Body of pancreas (tissue), 4 donors: ENCODE measurements at regions not wholly inside any gene's neighbourhood (a gene's known extent, or its start where the extent isn't known, plus 50 kb on each side); places are given as distances from the start of the nearest gene placed in this dataset.
"Not testable (repeated sequence)": the region's sequence is repeated elsewhere in the genome, so short reads cannot be mapped to it uniquely, and the experiment has no call there.

Source experiments
- ATAC-seq: fragments of 150-250 bp; one replicate; pipeline ENCODE4 v1.9.1; 2016
- DNase-seq, 4 donors: peaks; one replicate each; pipeline ENCODE4 v3.0.0-alpha.2; 2019
- H3K27ac ChIP-seq, 4 donors: fragments of 200-600 bp; sonication (generic); 1 replicate in 3 of 4; 2 replicates in 1 of 4; pipeline versions ENCODE4 v1.5.1 to v1.6.1; 2016 to 2019; ENCODE audit warnings: mild to moderate bottlenecking in 1 of 4, mixed read lengths in 1 of 4, moderate library complexity in 1 of 4
- H3K27me3 ChIP-seq, 2 donors: fragments of 200-600 bp; sonication (generic); one replicate each; pipeline ENCODE4 v1.6.0; 2016; ENCODE audit warnings: mild to moderate bottlenecking in 1 of 2
- H3K36me3 ChIP-seq, 2 donors: fragments of 200-600 bp; sonication (generic); replicated peaks in 1 of 2; 2 replicates each; pipeline ENCODE4 v1.5.1; 2016; ENCODE audit warnings: low read depth in 2 of 2; ENCODE audit not compliant: insufficient read depth in 1 of 2
- H3K4me1 ChIP-seq: fragments of 200-600 bp; sonication (generic); one replicate; pipeline ENCODE4 v1.6.0; 2016
- H3K4me3 ChIP-seq, 2 donors: fragments of 200-600 bp; sonication (generic); 1 replicate in 1 of 2; 2 replicates in 1 of 2; pipeline ENCODE4 v1.5.1; 2016 to 2019
- H3K9me3 ChIP-seq, 3 donors: fragments of 200-600 bp; sonication (generic); 1 replicate in 2 of 3; 2 replicates in 1 of 3; pipeline ENCODE4 v1.5.1; 2016
- POLR2A ChIP-seq, 3 donors: fragments of 450-650 bp; IDR thresholded peaks; one replicate each; pipeline ENCODE4 v1.6.1; 2016; ENCODE audit warnings: antibody characterized with exemption in 3 of 3, mild to moderate bottlenecking in 2 of 3
- WGBS, 2 donors: methylation state at CpG; one replicate each; pipeline ENCODE4 v1.1.5; 2017; 5-methylcytosine and 5-hydroxymethylcytosine counted together
- intact Hi-C: fragments of 100-400 bp; cut with DNase I; formaldehyde crosslinking; loops from one replicate; pipeline ENCODE4 v1.15.1; 2023
- TF ChIP-seq, protein P1 (sequence below), 7 experiments: fragments of 450-650 bp in 4 of 7; fragments of 200-600 bp in 3 of 7; sonication (generic) in 3 of 7; IDR thresholded peaks; one replicate each; pipeline ENCODE4 v1.5.1; 2016 to 2019; ENCODE audit warnings: antibody characterized with exemption in 7 of 7

DNA sequence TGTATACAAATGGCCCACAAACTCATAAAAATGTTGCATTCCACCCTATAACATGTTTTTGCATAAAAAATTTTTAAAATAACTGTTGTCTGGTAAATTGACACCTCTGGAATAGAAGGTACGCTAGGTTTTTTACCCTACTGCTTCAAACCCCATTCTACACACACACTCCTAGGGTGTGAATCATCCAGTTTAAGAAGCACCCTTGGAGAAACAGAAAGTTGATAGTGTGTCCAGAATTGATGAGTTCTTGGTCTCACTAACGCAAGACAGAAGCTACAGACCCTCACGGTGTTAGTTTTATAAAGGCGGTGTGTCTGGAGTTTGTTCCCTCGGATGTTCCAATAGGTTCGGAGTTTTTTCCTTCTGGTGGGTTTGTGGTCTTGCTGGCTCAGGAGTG, 158.5 kb downstream of the KLRB1 start:
- no peak for DNase-seq
- H3K27ac ChIP-seq = no peak overlapping the region
- H3K36me3 ChIP-seq = no peaks in the 10 kb centered on the region
- H3K9me3 ChIP-seq = no peaks in the 10 kb centered on the region
- no peak overlapping the region for H3K4me3 ChIP-seq
- intact Hi-C loops = no loop called here
- WGBS, 2 donors = 65 to 72% methylated on average over 6 of the region's 6 CpGs
- no peak for ATAC-seq
- peaks cover 6% of the 10 kb centered on the region for H3K4me1 ChIP-seq
- no peak for TF ChIP-seq POLR2A (IDR thresholded peaks at IDR 0.05)
- TF ChIP-seq, protein P1, sequence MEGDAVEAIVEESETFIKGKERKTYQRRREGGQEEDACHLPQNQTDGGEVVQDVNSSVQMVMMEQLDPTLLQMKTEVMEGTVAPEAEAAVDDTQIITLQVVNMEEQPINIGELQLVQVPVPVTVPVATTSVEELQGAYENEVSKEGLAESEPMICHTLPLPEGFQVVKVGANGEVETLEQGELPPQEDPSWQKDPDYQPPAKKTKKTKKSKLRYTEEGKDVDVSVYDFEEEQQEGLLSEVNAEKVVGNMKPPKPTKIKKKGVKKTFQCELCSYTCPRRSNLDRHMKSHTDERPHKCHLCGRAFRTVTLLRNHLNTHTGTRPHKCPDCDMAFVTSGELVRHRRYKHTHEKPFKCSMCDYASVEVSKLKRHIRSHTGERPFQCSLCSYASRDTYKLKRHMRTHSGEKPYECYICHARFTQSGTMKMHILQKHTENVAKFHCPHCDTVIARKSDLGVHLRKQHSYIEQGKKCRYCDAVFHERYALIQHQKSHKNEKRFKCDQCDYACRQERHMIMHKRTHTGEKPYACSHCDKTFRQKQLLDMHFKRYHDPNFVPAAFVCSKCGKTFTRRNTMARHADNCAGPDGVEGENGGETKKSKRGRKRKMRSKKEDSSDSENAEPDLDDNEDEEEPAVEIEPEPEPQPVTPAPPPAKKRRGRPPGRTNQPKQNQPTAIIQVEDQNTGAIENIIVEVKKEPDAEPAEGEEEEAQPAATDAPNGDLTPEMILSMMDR (IDR thresholded peaks at IDR 0.05) = no peak
- no peaks in the 10 kb centered on the region for H3K27me3 ChIP-seq

DNA sequence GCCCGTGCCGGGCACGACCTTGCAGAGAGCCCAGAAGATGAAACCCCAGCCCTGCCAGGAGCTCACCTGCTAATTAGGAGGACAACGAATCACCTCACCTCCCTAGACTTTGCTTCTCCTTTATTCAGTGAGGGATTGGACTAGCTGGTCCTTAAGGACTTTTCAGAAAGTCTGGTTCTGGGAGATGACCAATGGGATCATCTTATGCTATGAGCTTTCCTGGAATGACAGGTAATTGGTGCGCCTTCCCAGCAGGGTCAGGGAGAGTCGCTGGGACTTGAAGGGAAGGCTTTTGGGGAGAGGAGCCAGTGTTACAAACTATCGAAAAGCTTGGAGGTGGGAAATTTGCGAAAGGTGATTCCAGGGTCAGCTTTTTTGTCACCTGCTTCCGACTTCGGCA, 159.1 kb downstream of the KLRB1 start:
- H3K27me3 ChIP-seq, H3K9me3 ChIP-seq, H3K4me1 ChIP-seq, intact Hi-C loops, DNase-seq, H3K36me3 ChIP-seq: not testable (repeated sequence)
- ATAC-seq = peak; percentile 33
- Histone ChIP-seq H3K27ac (peak overlapping the region in 3 of 4 donors; percentile 62 to 64 (median 62)), H3K4me3 (peak overlapping the region; percentile 25 to 48)
- WGBS, 2 donors = 8 to 18% methylated on average over 6 of the region's 10 CpGs

DNA sequence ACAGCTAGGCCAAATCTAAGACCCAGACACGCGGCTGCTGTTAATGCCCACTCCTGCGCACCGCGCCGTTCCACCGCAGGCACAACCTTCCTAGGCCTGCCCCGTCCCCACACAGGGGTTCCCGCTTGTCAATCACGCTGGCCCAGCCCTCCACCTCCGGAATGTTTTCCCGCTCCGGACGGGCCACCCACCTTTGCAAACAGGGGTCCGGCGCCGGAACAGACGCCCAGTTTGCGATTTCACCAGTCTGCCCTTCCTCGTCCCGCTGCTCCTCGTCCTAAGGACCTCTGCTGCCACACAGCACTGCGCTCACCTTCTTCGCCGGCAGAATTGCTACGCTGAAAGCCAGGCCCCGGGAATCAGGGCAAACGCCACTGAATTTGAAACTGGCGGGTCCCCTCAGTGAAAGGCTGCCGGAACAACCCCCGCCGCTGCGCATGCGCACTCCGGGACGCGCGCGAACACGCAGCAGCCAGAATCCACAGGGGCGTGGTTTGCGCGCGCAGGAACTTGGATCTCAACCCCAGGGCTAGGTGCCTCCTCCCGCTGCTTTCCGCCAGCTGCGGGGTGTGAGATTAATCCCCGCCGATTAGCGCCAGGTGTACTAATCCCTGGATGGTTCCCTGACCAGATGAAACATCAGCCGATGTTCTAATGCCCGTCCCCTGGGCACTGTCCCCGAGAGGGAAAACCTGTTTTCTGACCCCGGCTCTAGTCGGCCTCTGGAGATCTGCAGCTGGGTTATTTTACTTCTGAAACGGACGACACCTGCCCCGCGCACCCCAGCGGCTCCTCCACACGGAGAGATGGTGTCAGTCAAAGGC, 159.7 kb downstream of the KLRB1 start:
- Histone ChIP-seq H3K4me3 (peak overlapping the region; percentile 25 to 48), H3K27ac (peak overlapping the region in 3 of 4 donors; percentile 62 to 64 (median 62))
- peak in 2 of 3 donors; percentile 28 for TF ChIP-seq POLR2A (IDR thresholded peaks at IDR 0.05)
- H3K4me1 ChIP-seq, H3K36me3 ChIP-seq, H3K27me3 ChIP-seq, intact Hi-C loops, H3K9me3 ChIP-seq: not testable (repeated sequence)
- peak; percentile 96 for ATAC-seq
- DNase-seq = peak; percentile 93 to 96 (median 94)
- WGBS, 2 donors = 0% methylated on average over 29 to 61 of the region's 61 CpGs

DNA sequence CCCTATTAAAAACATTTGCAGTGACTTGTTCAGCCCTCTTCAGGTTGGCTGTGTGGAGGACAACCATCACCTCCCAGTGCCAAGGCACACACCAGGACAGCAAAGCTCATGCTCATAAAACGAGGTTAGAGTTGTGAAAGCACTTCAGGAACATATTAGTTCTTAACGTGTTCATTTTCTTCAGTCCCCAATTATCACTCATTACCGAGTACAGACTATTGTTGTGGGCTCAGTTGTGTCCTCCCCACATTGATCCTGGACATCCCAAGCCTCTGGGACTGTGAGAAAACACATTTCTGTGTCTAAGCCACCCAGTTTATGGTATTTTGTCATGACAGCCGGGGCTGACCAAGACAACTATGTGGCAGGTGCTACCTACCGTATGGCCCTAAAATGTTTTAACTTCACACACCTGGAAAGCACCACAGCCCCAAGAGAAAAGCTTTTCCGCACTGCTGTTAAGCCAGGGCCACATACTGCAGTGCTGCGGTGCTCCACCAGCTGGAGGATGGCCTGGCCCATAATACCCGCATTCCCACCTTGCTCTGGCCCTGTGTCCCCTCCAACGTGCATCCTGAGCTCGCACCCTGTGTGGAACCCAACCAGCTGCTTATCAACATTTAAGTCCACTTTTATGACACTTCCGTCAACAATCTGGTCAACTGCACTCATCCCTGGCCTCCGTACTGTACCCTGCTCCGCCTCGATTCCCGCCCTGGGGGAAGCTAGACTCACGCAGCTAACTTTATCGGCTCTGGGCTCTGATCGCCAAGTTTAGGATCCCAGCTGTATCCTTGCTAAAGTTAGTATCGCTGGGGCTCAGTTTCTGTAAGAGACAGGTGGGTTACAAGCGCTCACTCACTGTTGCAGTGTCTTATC, 160.6 kb downstream of the KLRB1 start:
- WGBS, 2 donors = 9 to 30% methylated on average over 14 to 15 of the region's 20 CpGs

DNA sequence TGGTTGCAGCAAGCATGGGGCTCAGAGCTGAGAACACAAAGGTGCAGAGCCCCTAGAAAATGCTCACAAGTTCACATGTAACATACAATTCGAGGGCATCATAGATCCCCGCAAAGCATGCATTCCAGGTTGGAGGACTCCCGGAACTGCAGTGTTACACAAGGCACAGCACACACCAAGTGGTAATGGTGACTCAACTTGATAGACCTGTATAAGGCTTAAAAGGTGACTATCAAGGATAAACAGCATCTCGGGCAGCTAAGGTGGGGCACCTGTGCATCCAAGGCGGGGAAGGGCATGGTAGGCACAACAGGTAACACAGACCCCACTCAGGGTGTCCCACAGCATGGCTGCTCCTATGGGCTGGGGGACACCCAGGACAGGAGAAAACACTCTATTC, 167.3 kb downstream of the KLRB1 start:
- ATAC-seq, H3K36me3 ChIP-seq, DNase-seq, intact Hi-C loops, H3K9me3 ChIP-seq, H3K27ac ChIP-seq, H3K4me3 ChIP-seq, H3K4me1 ChIP-seq, H3K27me3 ChIP-seq: not testable (repeated sequence)
- 92% methylated on average over 2 to 3 of the region's 5 CpGs for whole genome bisulfite sequencing, 2 donors

More for the DNA sequence above, 160.6 kb downstream of the KLRB1 start:
- peak; percentile 8 for ATAC-seq
- DNase-seq, H3K9me3 ChIP-seq, H3K36me3 ChIP-seq, H3K27ac ChIP-seq, intact Hi-C loops, H3K27me3 ChIP-seq, H3K4me1 ChIP-seq: not testable (repeated sequence)
- peak overlapping the region in 1 of 2 donors; percentile 48 for H3K4me3 ChIP-seq

DNA sequence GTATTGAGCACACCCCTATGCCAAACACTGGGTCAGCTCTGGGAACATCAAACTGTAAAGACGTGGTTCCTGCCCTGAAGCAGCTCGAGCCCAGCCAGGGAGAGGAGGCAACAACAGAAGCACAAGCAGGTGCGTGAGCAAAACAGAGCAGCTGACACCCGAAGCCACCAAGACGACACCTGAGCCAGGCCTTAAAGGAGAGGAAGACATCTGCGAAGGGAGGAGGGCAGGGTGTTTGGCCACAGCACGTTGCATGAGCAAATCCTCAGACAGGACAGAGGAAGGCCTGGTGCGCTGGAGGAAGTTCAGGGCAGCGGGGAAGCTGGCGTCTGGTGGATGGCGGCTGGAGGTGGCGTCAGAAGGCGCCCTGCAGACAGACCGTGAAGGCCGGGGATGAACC, 172.0 kb downstream of the KLRB1 start:
- H3K36me3 ChIP-seq, H3K4me3 ChIP-seq, DNase-seq, H3K27me3 ChIP-seq, H3K27ac ChIP-seq, H3K4me1 ChIP-seq, ATAC-seq, H3K9me3 ChIP-seq, intact Hi-C loops: not testable (repeated sequence)
- 86 to 96% methylated on average over 5 to 6 of the region's 15 CpGs for WGBS, 2 donors

DNA sequence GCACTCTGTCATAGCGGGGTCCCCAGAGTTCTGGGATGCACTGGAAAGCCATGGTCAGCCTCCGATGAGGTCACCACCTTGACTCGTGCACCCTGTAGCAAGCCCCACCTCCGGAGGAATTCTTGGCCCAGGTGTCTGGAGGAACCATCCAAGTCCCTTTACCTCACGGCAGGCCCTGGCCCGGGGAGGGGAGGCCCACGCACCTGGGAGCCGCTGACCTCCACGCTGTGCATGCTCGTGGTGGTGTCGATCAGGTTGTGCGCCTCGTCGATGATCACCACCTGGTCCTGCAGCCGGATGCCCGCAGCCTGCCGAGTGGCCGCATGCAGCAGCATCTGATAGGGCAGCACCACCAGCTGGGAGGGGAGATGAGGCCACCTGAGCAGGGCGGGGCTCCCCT, 177.3 kb downstream of the KLRB1 start:
- H3K4me1 ChIP-seq, H3K9me3 ChIP-seq, H3K4me3 ChIP-seq, H3K36me3 ChIP-seq, H3K27me3 ChIP-seq, ATAC-seq, DNase-seq, H3K27ac ChIP-seq, intact Hi-C loops: not testable (repeated sequence)
- WGBS, 2 donors = 80% methylated on average over 1 of the region's 19 CpGs; no CpG with 5 or more reads in 1 of the 2 donors

DNA sequence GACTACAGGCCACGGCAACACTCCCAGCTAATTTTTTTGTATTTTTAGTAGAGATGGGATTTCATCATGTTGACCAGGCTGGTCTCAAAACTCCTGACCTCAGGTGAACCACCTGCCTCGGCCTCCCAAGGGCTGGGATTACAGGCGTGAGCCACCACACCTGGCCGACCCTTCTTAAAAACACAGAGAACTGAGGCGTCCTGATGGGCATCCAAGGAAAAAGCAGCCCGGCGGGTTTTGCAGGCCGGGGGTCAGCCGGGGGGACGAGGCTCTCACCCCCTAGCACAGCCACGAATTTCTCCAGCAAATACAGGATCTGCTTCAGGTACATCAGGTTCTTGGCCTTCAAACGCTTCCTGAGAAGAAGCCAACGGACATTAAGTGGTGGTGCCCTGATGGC, 178.9 kb downstream of the KLRB1 start:
- intact Hi-C loops, DNase-seq, H3K9me3 ChIP-seq, ATAC-seq, H3K4me1 ChIP-seq, H3K27ac ChIP-seq, H3K27me3 ChIP-seq, H3K4me3 ChIP-seq, H3K36me3 ChIP-seq: not testable (repeated sequence)
- WGBS, 2 donors = 94 to 97% methylated on average over 4 to 8 of the region's 13 CpGs

DNA sequence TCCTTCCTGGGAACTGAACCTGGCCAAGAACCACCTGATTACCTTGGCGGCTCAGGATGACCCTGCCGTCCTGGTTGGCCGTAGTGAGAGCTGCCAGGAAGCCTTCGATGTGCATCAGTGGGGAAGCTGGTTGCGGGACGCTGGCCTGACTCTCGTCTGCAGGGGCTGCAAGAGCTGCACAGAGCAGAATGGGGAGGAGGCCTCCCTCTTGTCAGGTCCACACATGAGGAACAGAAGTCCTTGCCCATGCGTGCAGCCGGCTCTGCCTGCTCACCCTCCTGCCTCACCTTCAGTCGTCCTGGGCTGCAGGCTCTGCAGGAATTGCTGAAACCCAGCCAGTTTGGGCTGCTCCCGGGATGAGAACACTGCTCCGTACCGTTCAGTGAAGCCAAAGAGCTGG, 182.3 kb downstream of the KLRB1 start:
- H3K27ac ChIP-seq, H3K36me3 ChIP-seq, H3K9me3 ChIP-seq, H3K27me3 ChIP-seq, DNase-seq, H3K4me3 ChIP-seq, intact Hi-C loops, H3K4me1 ChIP-seq, ATAC-seq: not testable (repeated sequence)
- 95% methylated on average over 4 of the region's 13 CpGs; no CpG with 5 or more reads in 1 of the 2 donors for WGBS, 2 donors

DNA sequence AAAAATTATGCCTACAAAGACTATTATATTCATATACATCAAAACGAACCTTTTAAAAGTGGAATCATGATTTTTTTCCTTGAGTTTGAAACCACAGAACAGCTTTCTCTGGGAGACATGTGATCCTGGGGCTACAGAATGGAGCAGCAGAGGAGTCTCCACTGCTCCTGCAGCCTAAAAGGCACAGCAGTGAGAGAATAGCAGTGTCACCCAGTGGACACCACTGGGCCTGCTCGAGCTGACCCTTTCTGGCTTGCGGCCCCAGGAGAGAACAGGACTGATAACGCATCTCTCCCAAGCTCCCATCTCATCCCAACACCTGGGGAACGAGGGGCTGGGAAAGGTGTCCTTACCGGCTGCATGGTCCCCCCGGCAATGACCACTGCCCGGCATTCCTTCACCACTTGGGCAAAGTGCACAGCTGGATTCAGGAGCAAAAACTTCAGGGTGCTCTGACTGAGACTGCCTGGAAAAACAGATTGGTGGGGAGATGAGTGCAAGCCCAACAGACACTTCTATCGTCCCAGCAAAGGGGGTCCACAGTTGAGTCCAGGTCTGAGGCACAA, 183.5 kb downstream of the KLRB1 start:
- 81 to 95% methylated on average over 8 of the region's 9 CpGs for WGBS, 2 donors
- ATAC-seq = not testable (repeated sequence)

More for the DNA sequence above, 183.5 kb downstream of the KLRB1 start:
- H3K27ac ChIP-seq, DNase-seq, H3K4me1 ChIP-seq, H3K36me3 ChIP-seq, intact Hi-C loops, H3K27me3 ChIP-seq, H3K9me3 ChIP-seq, H3K4me3 ChIP-seq: not testable (repeated sequence)
